Adrenal gland (tissue), 5 donors: ENCODE measurements at regions not wholly inside any gene's neighbourhood (a gene's known extent, or its start where the extent isn't known, plus 50 kb on each side); places are given as distances from the start of the nearest gene placed in this dataset.

ENCODE experiments used
- POLR2A ChIP-seq, 2 donors: fragments of 450-650 bp; IDR thresholded peaks; one replicate each; pipeline ENCODE4 v1.6.1; 2017; ENCODE audit warnings: antibody characterized with exemption in 2 of 2, mild to moderate bottlenecking in 2 of 2, moderate library complexity in 1 of 2
- TF ChIP-seq, protein P1 (sequence below), 6 experiments: fragments of 450-650 bp in 4 of 6; fragments of 200-600 bp in 2 of 6; sonication (generic) in 1 of 6; IDR thresholded peaks; 1 replicate in 5 of 6; 2 replicates in 1 of 6; pipeline versions ENCODE4 v1.5.1 to v1.8.0; 2016 to 2021; ENCODE audit warnings: antibody characterized with exemption in 6 of 6, mild to moderate bottlenecking in 2 of 6, moderate library complexity in 1 of 6
- donor health status: DM: no; HTN: no; CAD: no.

DNA sequence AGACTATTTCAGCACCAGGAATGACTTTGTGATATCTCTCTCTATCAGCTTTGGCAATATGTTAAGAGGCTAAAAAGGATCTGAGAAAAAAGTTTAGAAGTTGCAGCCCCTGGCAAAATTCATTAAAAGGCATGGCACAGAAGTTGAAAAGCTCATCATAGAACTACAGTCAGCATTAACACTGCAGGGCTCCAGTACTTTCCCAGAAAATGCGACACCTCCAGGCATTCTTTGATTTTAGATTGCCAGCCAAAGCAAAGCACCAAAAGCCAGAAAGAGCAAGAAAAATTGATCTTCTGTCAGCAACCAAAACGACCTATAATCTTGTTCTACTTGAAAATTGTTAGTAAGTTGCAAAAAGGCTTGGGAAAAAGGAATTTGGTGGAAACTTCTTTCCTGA lies 713.5 kb downstream of the FSCB start:
- no peak for TF ChIP-seq POLR2A (IDR thresholded peaks at IDR 0.05)
- TF ChIP-seq, protein P1, sequence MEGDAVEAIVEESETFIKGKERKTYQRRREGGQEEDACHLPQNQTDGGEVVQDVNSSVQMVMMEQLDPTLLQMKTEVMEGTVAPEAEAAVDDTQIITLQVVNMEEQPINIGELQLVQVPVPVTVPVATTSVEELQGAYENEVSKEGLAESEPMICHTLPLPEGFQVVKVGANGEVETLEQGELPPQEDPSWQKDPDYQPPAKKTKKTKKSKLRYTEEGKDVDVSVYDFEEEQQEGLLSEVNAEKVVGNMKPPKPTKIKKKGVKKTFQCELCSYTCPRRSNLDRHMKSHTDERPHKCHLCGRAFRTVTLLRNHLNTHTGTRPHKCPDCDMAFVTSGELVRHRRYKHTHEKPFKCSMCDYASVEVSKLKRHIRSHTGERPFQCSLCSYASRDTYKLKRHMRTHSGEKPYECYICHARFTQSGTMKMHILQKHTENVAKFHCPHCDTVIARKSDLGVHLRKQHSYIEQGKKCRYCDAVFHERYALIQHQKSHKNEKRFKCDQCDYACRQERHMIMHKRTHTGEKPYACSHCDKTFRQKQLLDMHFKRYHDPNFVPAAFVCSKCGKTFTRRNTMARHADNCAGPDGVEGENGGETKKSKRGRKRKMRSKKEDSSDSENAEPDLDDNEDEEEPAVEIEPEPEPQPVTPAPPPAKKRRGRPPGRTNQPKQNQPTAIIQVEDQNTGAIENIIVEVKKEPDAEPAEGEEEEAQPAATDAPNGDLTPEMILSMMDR (IDR thresholded peaks at IDR 0.05), result no peak
